DMS153 treated with DMSO at 0.1 percent for 48 hours (cell line): ENCODE measurements at regions not wholly inside any gene's neighbourhood (a gene's known extent, or its start where the extent isn't known, plus 50 kb on each side); places are given as distances from the start of the nearest gene placed in this dataset.
"Not testable (repeated sequence)": the region's sequence is repeated elsewhere in the genome, so short reads cannot be mapped to it uniquely, and the experiment has no call there.

Experiments
- DNase-seq: peaks from one replicate; lab custom pipeline; 2025; ENCODE audit not compliant: unreplicated experiment; lab: John Stamatoyannopoulos, UW

DNA sequence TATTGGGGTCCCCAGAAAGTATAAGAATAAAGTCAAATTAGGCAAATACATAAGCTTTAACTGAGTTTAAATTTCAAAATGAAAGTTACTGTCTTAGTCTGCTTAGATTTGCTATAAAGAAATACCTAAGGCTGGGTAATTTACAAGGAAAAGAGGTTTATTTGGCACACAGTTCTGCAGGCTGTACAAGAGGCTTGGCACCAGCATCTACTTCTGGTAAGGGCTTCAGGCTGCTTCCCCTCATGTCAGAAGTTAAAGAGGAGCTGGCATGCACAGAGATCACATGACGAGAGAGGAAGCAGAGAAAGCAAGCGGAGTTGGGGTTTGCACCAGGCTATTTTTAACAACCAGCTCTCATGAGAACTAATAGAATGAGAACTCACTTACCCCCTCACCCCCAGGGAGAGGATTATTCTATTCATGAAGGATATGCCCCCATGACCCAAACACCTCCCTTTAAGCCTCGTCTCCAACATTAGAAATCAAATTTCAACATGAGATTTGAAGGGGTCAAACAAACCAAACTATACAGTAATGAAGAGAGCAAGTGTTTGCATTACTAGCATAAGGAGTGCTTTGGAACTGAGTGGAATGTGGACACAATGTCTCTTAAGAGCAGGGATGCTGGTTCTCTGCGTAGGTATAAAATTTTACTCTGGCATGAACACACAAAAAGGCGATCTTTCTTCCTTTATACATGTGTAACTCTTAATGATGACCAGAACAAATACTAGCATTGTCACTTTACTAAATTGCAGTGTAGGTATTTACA is 292.8 kb upstream of the PMFBP1 start:
- DNase-seq, result no peak

GRCh38 chr16:72464052-72464451 is 292.1 kb upstream of the PMFBP1 start:
- DNase-seq, result no peak

DNA sequence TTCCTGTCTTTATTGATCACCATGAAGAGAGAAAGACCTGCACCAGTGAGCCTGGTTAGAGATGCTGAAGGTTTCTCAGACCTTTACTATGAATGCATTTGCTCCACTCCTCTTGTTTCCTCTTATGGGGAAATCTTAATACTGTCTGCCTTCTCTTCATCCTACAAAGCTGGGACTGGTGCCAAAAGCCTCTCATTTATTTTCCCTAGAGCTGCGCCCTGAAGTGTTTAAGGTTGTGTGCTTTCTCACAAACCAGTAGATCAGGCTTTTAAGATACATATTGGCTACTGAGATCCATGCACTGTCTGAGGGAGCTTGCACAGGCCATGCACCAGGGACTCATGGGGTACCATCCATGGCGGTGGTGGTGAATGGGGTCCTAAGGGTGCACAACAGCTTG is 286.1 kb upstream of the PMFBP1 start:
- no peak for DNase-seq

- DNase-seq, result no peak
These were observed 285.4 kb upstream of the PMFBP1 start for GRCh38 chr16:72457243-72457940.

GRCh38 chr16:72455743-72456659 is 284.0 kb upstream of the PMFBP1 start:
- peak; percentile 71 for DNase-seq

DNA sequence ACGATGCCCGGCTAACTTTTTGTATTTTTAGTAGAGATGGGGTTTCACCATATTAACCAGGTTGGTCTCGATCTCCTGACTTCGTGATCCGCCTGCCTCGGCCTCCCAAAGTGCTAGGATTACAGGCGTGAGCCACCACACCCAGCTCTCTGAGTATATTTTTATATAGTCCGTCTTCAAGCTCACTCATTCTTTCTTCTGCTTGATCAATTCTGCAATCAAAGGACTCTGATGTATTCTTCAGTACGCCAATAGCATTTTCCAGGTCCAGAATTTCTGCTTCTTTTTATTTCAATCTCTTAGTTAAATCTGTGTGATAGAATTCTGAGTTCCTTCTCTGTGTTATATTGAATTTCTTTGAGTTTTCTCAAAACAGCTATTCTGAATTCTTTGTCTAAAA is 281.9 kb upstream of the PMFBP1 start:
- not testable (repeated sequence) for DNase-seq

DNA sequence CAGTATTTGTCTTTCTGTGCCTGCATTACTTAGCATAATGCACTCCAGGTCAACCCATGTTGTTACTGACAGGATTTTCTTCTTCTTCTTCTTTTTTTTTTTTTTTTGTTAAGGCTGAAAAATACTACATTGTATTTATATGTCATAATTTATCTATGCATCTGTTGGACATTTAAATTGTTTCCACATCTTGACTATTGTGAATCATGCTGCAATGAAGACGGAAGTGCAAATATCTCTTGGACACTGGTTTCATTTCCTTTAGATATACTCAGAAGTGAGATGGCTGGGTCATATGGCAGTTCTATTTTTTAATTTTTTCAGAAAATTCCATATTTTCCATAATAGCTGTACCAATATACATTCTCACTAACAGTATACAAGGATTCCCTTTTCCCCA is 272.7 kb upstream of the PMFBP1 start:
- DNase-seq, result no peak

DNA sequence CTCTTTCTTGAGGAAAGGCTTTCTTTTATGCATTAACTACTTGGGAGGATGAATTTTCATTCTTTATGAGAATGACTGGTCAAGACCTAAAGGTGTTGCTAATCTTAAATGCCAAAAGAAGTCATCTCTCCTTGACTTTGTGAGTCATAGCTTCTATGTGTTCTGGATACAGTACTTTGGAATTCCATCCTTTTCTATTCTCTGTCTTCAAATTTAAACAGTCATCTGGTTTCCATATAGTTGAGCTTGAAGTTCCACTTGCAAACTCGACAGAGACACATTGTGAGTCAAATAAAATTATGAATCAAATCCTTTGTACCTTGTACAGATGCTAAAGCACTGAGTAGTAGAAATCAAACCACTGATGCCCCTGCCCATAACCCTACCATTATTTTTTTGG is 271.9 kb upstream of the PMFBP1 start:
- no peak for DNase-seq

GRCh38 chr16:72442385-72443158 is 270.6 kb upstream of the PMFBP1 start:
- DNase-seq, result no peak

DNA sequence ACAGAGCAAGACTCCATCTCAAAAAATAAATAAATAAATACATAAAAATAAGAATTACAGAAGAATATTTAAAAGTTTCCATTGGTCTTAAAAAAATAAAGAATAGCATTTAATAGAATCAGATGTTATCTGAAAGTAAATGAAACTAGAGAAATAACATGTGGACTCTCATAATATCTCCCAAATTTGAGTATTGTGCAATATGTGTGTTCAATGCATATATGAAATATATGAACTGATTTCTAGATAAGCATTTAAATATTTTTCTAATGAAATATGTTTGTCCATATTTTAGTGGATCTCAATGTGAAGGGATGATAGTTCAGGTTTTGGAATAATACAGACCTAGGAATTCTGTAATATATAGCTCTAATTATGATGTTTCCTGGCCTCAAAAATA is 265.9 kb upstream of the PMFBP1 start:
- DNase-seq, result no peak

- peak; percentile 29 for DNase-seq
These were observed 262.2 kb upstream of the PMFBP1 start for GRCh38 chr16:72434159-72434558.

DNA sequence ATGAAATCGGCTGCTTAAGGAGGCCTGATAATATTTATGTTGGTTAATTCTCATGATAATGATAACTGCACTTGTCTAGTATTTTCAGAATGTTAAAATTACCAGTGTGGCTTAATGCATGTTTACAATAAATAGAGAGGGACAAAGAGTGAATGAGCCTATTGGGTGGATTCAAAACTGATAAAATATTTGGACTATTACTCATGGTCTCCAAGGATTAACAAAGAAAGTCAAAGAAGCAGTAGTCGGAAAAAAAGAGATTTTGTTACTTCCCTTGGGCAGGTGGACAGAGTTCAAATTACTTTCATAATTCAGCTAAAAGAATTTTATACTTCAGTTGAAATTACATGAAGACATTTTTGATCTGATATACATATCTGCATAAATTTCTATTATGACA is 258.2 kb upstream of the PMFBP1 start:
- DNase-seq, result no peak

DNA sequence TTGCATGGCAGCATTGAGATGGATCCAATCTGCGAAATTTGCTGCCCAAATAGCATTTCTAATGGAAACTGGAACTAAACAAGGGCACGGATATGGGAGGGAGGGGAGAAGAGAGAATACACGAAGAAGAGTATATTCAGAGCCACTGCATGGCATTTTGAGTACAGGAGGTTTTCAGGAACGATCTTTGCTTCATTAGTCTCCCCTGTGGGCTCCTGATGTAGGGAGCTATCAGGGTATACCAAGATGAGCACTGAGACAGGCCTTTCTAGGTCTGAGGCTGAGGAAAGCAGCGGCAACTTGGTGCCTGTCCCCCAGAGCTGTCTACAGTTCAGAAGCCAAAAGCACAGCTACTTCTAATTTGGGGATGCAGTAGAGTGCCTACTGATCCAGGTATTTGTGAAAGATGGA is 257.7 kb upstream of the PMFBP1 start:
- no peak for DNase-seq

DNA sequence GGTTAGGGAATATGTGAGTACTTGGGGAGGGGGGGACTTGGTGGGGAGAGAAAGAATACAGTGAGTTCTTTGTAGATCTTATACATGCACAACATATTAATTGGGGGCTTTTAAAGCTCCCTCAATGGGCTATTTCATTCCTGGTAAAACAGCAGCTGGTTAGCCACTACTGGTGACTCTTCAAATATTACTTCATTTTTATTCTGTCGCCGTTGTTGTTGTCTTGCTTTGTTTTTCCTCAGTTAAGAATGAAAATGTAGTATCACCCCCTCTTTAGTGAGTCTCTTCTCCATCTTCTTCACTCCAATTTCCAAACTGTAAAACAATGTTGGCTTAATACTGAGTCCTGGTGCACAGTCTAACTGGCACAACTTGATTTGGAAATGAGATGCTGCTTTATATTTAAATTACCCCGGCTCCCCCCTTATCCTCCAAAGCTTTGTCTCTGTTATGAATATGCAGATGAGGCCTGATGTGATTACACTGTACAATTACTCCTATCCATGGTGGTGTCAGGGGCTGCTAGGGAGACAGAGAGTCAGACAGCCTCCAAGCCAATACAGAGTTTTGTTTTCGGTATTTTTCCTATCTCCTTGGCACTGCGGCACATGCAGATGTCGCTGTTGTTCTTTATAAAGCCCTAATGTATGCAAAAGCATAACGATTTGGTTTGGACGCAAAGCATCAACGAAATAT is 256.9 kb upstream of the PMFBP1 start:
- no peak for DNase-seq

DNA sequence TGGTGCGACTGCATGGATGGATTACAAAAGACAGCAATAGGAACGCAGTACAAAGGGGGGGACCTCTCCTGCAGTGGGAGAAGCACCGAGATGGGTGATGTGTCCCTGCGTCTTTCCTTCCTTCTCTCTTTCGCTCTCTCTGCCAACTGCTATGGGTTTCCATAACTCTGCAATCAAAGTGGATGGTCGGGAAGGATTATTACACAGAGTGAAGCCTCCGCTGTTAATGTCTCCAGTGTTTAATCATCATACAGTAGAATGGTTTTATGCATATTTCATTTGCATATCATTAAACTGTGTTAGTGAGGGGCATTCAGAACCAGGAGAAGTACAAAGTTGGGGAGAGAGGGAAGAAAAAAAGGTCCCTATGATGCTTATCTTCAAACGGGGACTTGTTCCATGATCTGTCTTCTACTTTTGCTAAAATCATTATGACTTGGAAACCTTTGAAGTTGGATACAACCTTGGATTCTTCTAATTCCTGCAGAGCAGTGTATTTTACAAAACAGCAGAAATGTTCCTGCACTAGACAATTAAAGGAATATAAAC is 255.9 kb upstream of the PMFBP1 start:
- no peak for DNase-seq

DNA sequence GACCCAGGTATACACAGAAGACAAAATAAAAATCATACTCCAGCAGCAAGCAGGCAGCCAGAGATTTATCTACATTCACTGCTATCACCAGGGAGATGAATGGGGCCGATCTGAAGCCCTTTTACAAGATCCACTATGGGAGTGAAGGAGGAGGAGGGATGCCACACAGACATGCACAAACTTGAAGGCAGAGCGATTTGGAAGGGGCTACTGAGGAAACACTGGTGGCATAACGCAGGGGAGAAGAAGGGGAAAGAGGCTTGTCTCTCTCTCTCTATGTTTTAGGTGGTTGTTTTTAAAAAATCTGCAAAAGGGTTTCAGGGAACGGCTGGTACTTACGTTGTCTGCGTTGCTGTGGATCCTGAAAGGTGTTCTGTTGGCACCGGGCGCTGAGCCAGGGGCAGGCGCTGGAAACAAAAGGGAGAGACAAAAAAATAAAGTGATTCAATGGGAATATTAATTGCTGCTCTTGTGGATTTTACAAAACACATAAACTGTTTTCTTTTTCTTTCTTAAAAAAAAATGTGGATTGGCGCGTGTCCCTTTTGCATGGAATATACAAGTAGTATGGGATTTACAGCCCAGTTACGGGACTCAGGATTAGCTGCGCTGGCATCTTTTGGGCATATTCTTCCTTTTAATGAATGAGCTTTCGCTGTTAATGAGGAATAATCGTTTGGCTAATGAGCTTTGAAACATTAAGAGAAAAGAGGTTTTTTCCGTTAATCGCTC is 255.3 kb upstream of the PMFBP1 start:
- peak; percentile 17 for DNase-seq

- DNase-seq, result no peak
These were observed 254.4 kb upstream of the PMFBP1 start for GRCh38 chr16:72426386-72426785.

DNA sequence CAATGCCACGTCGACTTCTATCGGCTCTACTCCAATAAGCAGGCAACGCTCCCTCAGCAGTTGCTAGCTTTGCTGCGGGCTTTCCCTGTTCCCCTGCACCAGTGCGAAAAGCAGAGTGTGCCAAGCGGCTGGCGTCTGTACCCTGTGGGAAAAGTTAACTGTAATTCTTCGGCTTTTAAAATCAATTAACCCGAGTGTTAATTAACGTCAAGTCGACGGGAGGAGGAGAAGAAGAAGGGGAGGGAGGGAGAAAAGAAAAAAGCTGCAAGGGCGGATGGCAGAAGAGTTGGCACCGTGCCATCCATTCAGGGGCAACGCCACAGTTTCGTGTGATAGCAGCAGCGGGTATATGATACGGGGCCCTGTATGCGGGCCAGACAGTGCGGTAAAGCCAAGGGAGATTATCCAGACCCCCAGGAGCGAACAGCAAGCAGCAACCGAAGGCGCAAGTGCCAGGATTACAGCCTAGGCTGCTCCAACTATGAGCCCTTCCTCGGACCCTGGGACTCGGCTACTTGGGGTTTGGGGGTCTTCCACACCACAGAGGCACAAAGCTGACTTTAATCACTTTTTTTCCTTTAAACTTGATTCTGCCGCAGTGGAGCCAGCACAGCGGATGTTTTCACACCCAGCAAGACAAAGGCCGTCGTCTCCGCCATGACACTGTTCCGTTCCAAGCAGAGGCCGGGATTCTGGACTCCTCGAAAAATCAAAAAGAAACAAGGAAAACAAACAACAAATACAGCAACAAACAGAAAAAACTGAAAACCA is 253.8 kb upstream of the PMFBP1 start:
- no peak for DNase-seq

DNA sequence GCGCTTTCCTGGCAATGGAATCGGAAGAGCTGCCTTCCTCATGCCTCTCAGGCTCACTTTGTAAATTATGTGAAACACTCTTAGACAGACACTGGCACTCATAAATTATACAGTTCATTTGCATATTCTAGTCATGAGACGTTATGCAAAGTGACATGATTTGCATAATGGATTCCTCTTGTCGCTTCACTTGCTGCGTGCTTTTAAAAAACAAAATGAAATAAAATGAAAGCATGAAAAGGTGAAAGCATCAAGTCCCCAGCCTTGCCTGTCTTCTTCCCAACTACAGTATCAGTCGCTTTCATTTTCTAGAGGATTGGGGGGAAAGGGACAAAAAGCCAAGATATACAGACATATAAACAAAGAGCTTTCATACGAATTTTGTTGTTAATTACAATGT is 252.8 kb upstream of the PMFBP1 start:
- no peak for DNase-seq
